Ovary (tissue), 3 donors: ENCODE measurements at regions not wholly inside any gene's neighbourhood (a gene's known extent, or its start where the extent isn't known, plus 50 kb on each side); places are given as distances from the start of the nearest gene placed in this dataset.

Source experiments
- EP300 ChIP-seq: sonication (generic); formaldehyde crosslinking; IDR thresholded peaks from one replicate; pipeline ENCODE4 v1.6.1; 2017; ENCODE audit warnings: antibody characterized with exemption
- POLR2A ChIP-seq: fragments of 450-650 bp; IDR thresholded peaks from one replicate; pipeline ENCODE4 v1.6.1; 2017; ENCODE audit warnings: antibody characterized with exemption, mild to moderate bottlenecking, moderate library complexity
- TF ChIP-seq, protein P1 (sequence below), 3 donors: fragments of 450-650 bp in 2 of 3; fragments of 200-600 bp in 1 of 3; IDR thresholded peaks; one replicate each; pipeline versions ENCODE4 v1.5.1 to v1.8.0; 2016 to 2022; ENCODE audit warnings: antibody characterized with exemption in 3 of 3, mild to moderate bottlenecking in 1 of 3
- donor health status: DM: no; HTN: no; CAD: no.

DNA sequence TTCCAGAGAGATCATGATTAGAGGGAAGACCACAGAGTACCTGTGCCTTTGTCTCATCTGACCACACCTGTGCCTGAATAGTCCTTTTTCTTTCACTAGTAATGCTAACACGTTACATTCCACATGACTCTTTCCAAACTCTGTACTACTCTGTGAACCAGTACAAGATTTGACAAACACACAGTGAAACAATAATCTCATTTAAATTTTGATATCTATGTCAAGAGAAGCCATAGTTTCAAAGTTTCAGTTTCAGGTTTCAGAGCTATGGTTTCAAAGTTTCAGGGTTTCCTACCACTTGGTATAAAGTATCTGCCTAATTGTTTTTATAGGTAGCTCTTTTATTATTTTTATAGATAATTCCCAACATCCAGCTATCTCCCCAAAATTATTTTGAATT, 62.0 kb upstream of the PHACTR2 start:
- TF ChIP-seq, protein P1, sequence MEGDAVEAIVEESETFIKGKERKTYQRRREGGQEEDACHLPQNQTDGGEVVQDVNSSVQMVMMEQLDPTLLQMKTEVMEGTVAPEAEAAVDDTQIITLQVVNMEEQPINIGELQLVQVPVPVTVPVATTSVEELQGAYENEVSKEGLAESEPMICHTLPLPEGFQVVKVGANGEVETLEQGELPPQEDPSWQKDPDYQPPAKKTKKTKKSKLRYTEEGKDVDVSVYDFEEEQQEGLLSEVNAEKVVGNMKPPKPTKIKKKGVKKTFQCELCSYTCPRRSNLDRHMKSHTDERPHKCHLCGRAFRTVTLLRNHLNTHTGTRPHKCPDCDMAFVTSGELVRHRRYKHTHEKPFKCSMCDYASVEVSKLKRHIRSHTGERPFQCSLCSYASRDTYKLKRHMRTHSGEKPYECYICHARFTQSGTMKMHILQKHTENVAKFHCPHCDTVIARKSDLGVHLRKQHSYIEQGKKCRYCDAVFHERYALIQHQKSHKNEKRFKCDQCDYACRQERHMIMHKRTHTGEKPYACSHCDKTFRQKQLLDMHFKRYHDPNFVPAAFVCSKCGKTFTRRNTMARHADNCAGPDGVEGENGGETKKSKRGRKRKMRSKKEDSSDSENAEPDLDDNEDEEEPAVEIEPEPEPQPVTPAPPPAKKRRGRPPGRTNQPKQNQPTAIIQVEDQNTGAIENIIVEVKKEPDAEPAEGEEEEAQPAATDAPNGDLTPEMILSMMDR (IDR thresholded peaks at IDR 0.05): no peak
- TF ChIP-seq POLR2A: no peak
- no peak for TF ChIP-seq EP300
